ENCODE measurements at regions not wholly inside any gene's neighbourhood (a gene's known extent, or its start where the extent isn't known, plus 50 kb on each side); places are given as distances from the start of the nearest gene placed in this dataset.

DNA sequence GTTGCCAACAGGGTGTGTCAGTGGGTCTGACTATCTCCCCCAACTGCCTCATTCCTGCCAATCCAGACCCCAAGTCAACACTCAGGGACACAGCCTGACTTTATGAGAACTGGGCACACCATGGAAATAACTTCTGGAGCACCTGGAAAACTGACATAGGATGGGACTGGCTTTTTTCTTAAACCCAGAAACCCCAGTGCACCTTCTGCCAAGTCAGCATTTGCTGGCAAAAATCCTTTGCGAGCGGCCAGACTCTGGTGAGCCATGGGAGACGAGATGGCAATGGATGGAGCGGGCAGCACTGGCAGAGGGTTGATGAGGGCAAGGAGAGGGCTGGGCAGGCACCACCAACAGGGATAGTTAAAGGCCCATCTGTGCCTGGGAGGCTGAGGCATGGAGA is 114.4 kb upstream of the OSMR start:
- no peaks in the 10 kb centered on the region for H3K4me1 Mint-ChIP-seq
- Histone ChIP-seq H3K27ac (ENCODE audit: low read depth, low read length) (no peak overlapping the region), H3K27me3 (ENCODE audit: insufficient read depth, low read length, poor library complexity, severe bottlenecking) (no peaks in the 10 kb centered on the region), H3K36me3 (ENCODE audit: insufficient read depth, low read length) (no peaks in the 10 kb centered on the region), H3K4me3 (ENCODE audit: low read length) (no peak overlapping the region), H3K4me1 (ENCODE audit: insufficient read depth, low read length) (no peaks in the 10 kb centered on the region), H3K9me3 (ENCODE audit: low read length) (no peaks in the 10 kb centered on the region)
- H3K4me3 Mint-ChIP-seq: no peak overlapping the region
- H3K36me3 Mint-ChIP-seq: no peaks in the 10 kb centered on the region
- H3K9me3 Mint-ChIP-seq: no peaks in the 10 kb centered on the region
- H3K27ac Mint-ChIP-seq: no peak overlapping the region
- ChIA-PET POLR2A (no interaction called here), CTCF (no interaction called here)
- no peak for DNase-seq
- peaks cover 0 to 10% of the 10 kb centered on the region in 2 donors for H3K27me3 Mint-ChIP-seq

DNA sequence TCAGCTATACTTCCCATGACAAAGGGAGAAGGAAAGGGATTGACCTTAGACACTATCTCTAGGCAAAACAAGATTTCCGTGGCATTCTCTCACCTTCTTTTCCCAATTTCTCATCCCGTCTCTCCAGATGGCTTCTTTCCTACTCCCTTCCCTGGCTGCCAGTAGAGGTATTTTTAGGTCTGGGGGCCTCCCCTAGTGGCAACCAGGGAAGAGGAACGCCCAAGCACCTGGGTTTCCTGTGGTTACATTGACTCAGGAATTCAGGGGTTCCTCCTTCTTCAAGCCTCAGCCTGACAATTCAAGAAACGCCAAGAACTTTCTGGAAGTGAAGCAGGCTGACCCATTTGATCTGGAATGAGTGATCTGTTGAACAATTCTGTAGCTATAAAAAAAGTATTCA is 111.5 kb upstream of the OSMR start:
- no peak overlapping the region for H3K27ac ChIP-seq (ENCODE audit: low read depth, low read length)
- no peaks in the 10 kb centered on the region for H3K4me1 Mint-ChIP-seq
- no peak overlapping the region for H3K4me3 Mint-ChIP-seq
- H3K4me1 ChIP-seq (ENCODE audit: insufficient read depth, low read length): no peaks in the 10 kb centered on the region
- ChIA-PET CTCF (no interaction called here), POLR2A (no interaction called here)
- H3K27ac Mint-ChIP-seq: no peak overlapping the region
- no peak overlapping the region for H3K4me3 ChIP-seq (ENCODE audit: low read length)
- no peaks in the 10 kb centered on the region for H3K36me3 ChIP-seq (ENCODE audit: insufficient read depth, low read length)
- DNase-seq: no peak
- H3K27me3 ChIP-seq (ENCODE audit: insufficient read depth, low read length, poor library complexity, severe bottlenecking): no peaks in the 10 kb centered on the region
- no peaks in the 10 kb centered on the region for H3K36me3 Mint-ChIP-seq
- peaks cover 0 to 13% of the 10 kb centered on the region in 2 donors for H3K27me3 Mint-ChIP-seq
- H3K9me3 ChIP-seq (ENCODE audit: low read length): no peaks in the 10 kb centered on the region
- H3K9me3 Mint-ChIP-seq: no peaks in the 10 kb centered on the region

DNA sequence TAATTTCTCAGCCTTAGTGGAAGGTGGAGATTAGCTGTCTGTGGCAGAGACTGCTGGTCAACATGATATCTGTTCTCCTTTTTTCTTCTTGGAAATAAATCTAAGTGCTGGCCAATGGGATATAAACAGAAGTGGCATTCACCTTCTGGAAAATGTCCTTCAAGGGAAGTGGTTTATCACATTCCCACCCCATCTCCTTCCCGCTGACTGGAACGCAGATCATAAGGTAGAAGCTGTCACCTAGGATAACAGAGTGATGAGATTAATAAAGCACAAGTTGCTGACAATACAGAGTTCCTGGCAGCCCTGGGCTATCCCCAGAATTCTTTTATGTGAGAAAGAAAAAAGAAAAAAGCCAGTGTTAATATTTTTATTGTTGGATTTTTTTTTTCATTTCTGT is 109.7 kb upstream of the OSMR start:
- no peaks in the 10 kb centered on the region for H3K4me1 ChIP-seq (ENCODE audit: insufficient read depth, low read length)
- POLR2A ChIA-PET: no interaction called here
- H3K4me3 Mint-ChIP-seq: no peak overlapping the region
- H3K27ac ChIP-seq (ENCODE audit: low read depth, low read length): no peak overlapping the region
- H3K9me3 ChIP-seq (ENCODE audit: low read length): no peaks in the 10 kb centered on the region
- CTCF ChIA-PET: no interaction called here
- peaks cover 0 to 1% (median 0%) of the 10 kb centered on the region in 5 donors for H3K9me3 Mint-ChIP-seq
- H3K27me3 ChIP-seq (ENCODE audit: insufficient read depth, low read length, poor library complexity, severe bottlenecking): no peaks in the 10 kb centered on the region
- no peak overlapping the region for H3K27ac Mint-ChIP-seq
- no peaks in the 10 kb centered on the region for H3K36me3 ChIP-seq (ENCODE audit: insufficient read depth, low read length)
- H3K27me3 Mint-ChIP-seq: peaks cover under 1 to 14% of the 10 kb centered on the region in 2 donors
- H3K4me1 Mint-ChIP-seq: no peaks in the 10 kb centered on the region
- DNase-seq: no peak
- H3K36me3 Mint-ChIP-seq: peaks cover 0 to under 1% (median 0%) of the 10 kb centered on the region in 3 donors
- no peak overlapping the region for H3K4me3 ChIP-seq (ENCODE audit: low read length)

DNA sequence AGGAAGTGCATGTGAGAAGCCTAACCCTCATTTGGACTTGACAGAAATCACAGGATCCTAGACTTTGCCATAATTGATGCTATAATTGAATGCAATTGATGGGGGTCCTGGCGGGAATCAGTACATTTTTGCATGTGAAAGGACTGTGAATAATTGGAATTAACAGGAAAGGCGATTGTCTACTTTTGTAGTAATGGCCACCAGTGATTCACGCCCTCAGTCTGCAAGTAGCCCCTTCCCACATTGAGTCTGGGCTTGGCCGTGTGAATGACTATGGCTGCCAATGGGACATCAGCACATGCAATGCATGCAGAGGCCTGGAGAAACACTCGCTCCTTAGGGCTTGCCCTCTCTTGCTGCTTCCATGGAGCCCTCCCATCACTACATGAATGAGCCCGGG is 107.8 kb upstream of the OSMR start:
- Mint-ChIP-seq H3K4me1 (no peaks in the 10 kb centered on the region), H3K36me3 (peaks cover 0 to 2% (median 0%) of the 10 kb centered on the region in 3 donors), H3K4me3 (no peak overlapping the region), H3K9me3 (peaks cover 2 to 5% (median 4%) of the 10 kb centered on the region in 5 donors), H3K27me3 (peaks cover 2 to 18% of the 10 kb centered on the region in 2 donors), H3K27ac (no peak overlapping the region)
- Histone ChIP-seq H3K9me3 (ENCODE audit: low read length) (no peaks in the 10 kb centered on the region), H3K4me3 (ENCODE audit: low read length) (no peak overlapping the region), H3K4me1 (ENCODE audit: insufficient read depth, low read length) (no peaks in the 10 kb centered on the region), H3K27ac (ENCODE audit: low read depth, low read length) (no peak overlapping the region), H3K36me3 (ENCODE audit: insufficient read depth, low read length) (no peaks in the 10 kb centered on the region), H3K27me3 (ENCODE audit: insufficient read depth, low read length, poor library complexity, severe bottlenecking) (no peaks in the 10 kb centered on the region)
- POLR2A ChIA-PET: no interaction called here
- CTCF ChIA-PET: no interaction called here
- DNase-seq: no peak

DNA sequence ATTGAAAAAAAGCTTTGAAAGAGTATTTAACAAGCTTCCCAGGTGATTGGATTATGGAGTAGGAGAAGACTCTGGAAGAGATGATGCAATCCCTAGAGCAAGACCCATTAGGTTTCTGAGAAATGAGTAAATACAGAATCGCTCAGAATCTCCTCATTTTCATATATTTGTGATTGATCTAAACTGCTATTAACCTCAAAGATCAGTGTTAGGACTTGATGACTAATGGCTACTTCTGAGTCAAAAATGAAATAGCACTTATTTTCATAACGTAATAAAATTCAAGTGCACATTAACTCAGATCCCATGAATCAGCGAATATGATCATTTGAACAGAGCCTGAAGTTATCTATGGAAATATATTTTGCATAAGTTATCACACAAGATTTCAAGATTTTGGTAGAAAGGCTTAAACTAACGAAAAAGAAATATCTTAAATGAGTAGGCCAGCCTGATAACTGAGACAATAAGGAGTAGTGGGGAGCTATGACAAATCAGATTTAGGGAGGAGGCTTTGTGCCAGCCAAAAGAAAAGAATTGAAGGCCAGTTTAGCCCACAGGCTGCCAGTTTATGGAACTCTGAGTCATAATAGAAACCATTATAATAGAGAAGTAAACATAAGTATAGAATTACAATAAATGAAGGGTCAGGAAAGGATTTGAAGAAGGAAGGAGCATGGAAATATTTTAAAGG is 106.7 kb upstream of the OSMR start:
- no peak overlapping the region for H3K27ac Mint-ChIP-seq
- Histone ChIP-seq H3K27ac (ENCODE audit: low read depth, low read length) (no peak overlapping the region), H3K9me3 (ENCODE audit: low read length) (no peaks in the 10 kb centered on the region), H3K36me3 (ENCODE audit: insufficient read depth, low read length) (no peaks in the 10 kb centered on the region), H3K27me3 (ENCODE audit: insufficient read depth, low read length, poor library complexity, severe bottlenecking) (no peaks in the 10 kb centered on the region), H3K4me3 (ENCODE audit: low read length) (no peak overlapping the region), H3K4me1 (ENCODE audit: insufficient read depth, low read length) (no peaks in the 10 kb centered on the region)
- peaks cover 9 to 15% (median 14%) of the 10 kb centered on the region in 5 donors for H3K9me3 Mint-ChIP-seq
- POLR2A ChIA-PET: no interaction called here
- peaks cover 0 to 2% (median 0%) of the 10 kb centered on the region in 3 donors for H3K36me3 Mint-ChIP-seq
- no peaks in the 10 kb centered on the region for H3K4me1 Mint-ChIP-seq
- no peak for DNase-seq
- CTCF ChIA-PET: no interaction called here
- no peak overlapping the region for H3K4me3 Mint-ChIP-seq
- H3K27me3 Mint-ChIP-seq: peaks cover 2 to 18% of the 10 kb centered on the region in 2 donors

DNA sequence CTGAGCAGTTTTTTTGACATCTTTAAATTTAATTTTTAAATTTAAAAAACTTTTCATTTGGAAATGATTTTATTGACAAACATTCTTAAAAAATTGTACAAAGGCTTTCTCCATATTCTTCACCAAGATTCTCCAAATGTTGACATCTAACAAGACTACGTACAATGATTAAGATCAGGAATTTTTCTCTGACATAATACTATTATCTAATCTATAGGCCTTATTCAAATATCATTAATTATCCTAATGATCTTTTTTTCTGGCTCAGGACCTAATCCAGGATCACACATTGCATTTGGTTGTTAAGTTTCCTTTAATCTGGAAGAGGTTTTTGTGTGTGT is 106.1 kb upstream of the OSMR start:
- H3K36me3 ChIP-seq (ENCODE audit: insufficient read depth, low read length): no peaks in the 10 kb centered on the region
- Mint-ChIP-seq H3K27ac (no peak overlapping the region), H3K36me3 (peaks cover 0 to 2% (median 0%) of the 10 kb centered on the region in 3 donors), H3K27me3 (peaks cover 2 to 18% of the 10 kb centered on the region in 2 donors), H3K9me3 (peaks cover 9 to 17% (median 14%) of the 10 kb centered on the region in 5 donors), H3K4me3 (no peak overlapping the region), H3K4me1 (no peaks in the 10 kb centered on the region)
- H3K9me3 ChIP-seq (ENCODE audit: low read length): no peaks in the 10 kb centered on the region
- no peak overlapping the region for H3K27ac ChIP-seq (ENCODE audit: low read depth, low read length)
- no peak for DNase-seq
- H3K27me3 ChIP-seq (ENCODE audit: insufficient read depth, low read length, poor library complexity, severe bottlenecking): no peaks in the 10 kb centered on the region
- H3K4me3 ChIP-seq (ENCODE audit: low read length): no peak overlapping the region
- no peaks in the 10 kb centered on the region for H3K4me1 ChIP-seq (ENCODE audit: insufficient read depth, low read length)
- POLR2A ChIA-PET: no interaction called here
- CTCF ChIA-PET: no interaction called here

DNA sequence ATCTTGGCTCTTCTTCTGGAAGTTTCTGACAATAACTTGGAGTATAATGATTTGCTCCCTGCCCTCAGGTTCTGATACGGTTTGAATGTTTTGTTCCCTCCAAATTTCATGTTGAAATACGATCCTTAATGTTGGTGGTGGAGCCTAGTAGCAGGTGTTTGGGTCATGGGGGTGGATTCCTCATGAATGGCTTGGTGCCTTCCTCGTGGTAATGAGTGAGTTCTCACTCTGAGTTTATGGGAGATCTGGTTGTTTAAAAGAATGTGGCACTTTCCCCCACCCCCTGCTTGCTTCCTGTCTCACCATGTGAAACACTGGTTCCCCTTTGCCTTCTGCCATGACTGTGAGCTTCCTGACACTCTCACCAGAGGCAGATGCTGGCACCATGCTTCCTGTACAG is 103.0 kb upstream of the OSMR start:
- DNase-seq: no peak
- H3K27me3 ChIP-seq (ENCODE audit: insufficient read depth, low read length, poor library complexity, severe bottlenecking): no peaks in the 10 kb centered on the region
- no peak overlapping the region for H3K4me3 ChIP-seq (ENCODE audit: low read length)
- peaks cover 0 to 2% (median 0%) of the 10 kb centered on the region in 3 donors for H3K36me3 Mint-ChIP-seq
- POLR2A ChIA-PET: no interaction called here
- H3K36me3 ChIP-seq (ENCODE audit: insufficient read depth, low read length): no peaks in the 10 kb centered on the region
- no peak overlapping the region for H3K4me3 Mint-ChIP-seq
- no peak overlapping the region for H3K27ac Mint-ChIP-seq
- H3K4me1 Mint-ChIP-seq: no peaks in the 10 kb centered on the region
- H3K4me1 ChIP-seq (ENCODE audit: insufficient read depth, low read length): no peaks in the 10 kb centered on the region
- no peaks in the 10 kb centered on the region for H3K9me3 ChIP-seq (ENCODE audit: low read length)
- peaks cover 9 to 21% (median 15%) of the 10 kb centered on the region in 5 donors for H3K9me3 Mint-ChIP-seq
- peaks cover 2 to 18% of the 10 kb centered on the region in 2 donors for H3K27me3 Mint-ChIP-seq
- CTCF ChIA-PET: no interaction called here
- no peak overlapping the region for H3K27ac ChIP-seq (ENCODE audit: low read depth, low read length)

DNA sequence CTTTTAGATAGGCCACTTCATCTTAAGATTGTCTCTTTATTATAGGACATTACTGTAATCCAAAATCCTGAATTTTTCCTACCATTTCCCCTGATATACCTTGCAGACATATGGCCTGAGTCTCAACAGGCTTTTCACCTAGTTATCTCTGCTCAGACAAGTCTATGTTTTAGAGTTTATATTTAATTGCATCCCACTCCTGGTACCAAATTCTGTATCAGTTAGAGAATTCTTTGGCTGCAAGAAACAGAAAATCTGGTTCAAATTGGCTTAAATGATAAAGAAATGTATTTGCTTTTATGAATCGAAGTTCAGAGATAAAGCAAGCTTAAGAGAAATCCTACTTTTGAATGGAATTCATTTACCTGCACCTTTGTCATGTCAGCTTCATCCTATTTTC is 102.2 kb upstream of the OSMR start:
- Mint-ChIP-seq H3K4me1 (no peaks in the 10 kb centered on the region), H3K27me3 (peaks cover 2 to 20% of the 10 kb centered on the region in 2 donors), H3K9me3 (peaks cover 9 to 21% (median 15%) of the 10 kb centered on the region in 5 donors), H3K27ac (no peak overlapping the region), H3K36me3 (peaks cover 0 to 2% (median 0%) of the 10 kb centered on the region in 3 donors), H3K4me3 (no peak overlapping the region)
- H3K27ac ChIP-seq (ENCODE audit: low read depth, low read length): no peak overlapping the region
- H3K36me3 ChIP-seq (ENCODE audit: insufficient read depth, low read length): no peaks in the 10 kb centered on the region
- no peaks in the 10 kb centered on the region for H3K4me1 ChIP-seq (ENCODE audit: insufficient read depth, low read length)
- H3K27me3 ChIP-seq (ENCODE audit: insufficient read depth, low read length, poor library complexity, severe bottlenecking): no peaks in the 10 kb centered on the region
- no peaks in the 10 kb centered on the region for H3K9me3 ChIP-seq (ENCODE audit: low read length)
- DNase-seq: no peak
- no peak overlapping the region for H3K4me3 ChIP-seq (ENCODE audit: low read length)
- ChIA-PET CTCF (no interaction called here), POLR2A (no interaction called here)
